M059J (cell line): ENCODE measurements at regions not wholly inside any gene's neighbourhood (a gene's known extent, or its start where the extent isn't known, plus 50 kb on each side); places are given as distances from the start of the nearest gene placed in this dataset.
"Not testable (repeated sequence)": the region's sequence is repeated elsewhere in the genome, so short reads cannot be mapped to it uniquely, and the experiment has no call there.

Experiments
- DNase-seq: peaks from one replicate; pipeline ENCODE4 v3.0.0-alpha.2; 2012; ENCODE audit warnings: low read depth

DNA sequence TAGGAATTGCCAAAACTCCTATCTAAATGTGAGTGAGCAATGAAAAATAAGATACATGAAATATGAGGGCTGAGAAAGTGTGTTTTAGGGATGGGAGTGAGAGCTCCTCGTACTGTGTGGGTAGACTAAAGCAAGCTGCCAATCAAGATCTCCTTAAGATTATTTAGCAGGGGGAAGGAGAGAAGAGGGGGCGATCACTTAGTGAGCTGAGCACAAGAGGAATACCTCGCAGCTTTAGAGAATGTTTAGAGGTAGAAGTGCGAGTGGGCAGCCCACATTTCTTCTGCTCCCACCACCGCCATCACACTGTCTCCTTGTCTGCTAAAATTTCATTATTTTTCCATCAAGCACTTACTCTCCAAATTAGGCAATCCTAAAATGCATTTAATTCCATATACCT lies 312.6 kb downstream of the ALDH8A1 start:
- DNase-seq = no peak

DNA sequence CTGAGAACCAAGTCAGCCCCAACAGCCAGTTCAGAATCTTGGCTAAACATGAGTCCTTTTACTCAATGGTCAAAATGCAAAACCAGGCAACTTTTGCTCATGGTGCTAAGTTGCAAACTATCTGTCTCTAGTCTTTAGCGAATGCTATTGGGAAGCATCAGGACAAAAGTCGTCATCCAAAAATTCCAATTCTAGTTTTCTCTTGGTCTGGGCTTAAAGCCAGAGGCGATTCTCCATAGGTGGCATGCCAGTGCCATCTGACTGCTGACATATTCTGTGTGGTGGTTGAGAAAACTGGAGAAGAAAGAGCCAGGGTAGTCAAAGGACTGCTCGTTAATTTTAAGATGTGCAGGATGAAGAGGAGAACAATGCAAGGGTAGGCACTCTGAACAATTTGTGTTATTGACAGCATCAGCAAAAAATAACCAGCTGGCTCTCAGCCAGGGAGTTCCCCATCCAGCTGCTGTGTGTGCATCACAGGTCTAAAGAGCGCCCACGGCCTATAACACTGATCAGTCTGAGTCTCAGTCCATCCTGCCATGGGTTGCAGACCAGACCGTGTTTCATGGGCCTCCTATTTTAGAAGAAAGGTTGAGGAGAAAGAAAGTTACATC lies 313.6 kb downstream of the ALDH8A1 start:
- no peak for DNase-seq

DNA sequence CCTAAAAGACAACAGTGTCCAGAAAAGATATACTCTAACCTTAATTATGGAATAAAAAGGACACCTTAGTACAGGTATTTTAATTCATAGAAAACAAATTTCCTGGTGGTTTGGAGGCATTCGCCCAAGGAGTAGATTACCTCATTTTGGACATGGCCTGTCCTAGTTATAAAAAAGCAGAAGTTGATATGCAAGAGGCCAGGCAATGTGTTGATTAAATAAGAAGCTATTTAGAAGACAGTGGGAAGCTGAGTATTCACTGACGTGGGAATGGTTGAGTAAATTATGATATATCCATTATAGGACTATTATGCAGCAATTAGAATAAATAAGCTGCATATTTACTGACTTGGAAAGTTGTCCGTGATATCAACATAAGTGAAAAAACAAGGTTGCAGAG lies 314.9 kb downstream of the ALDH8A1 start:
- DNase-seq = no peak

GRCh38 chr6:134634466-134634865 lies 315.4 kb downstream of the ALDH8A1 start:
- DNase-seq = no peak

DNA sequence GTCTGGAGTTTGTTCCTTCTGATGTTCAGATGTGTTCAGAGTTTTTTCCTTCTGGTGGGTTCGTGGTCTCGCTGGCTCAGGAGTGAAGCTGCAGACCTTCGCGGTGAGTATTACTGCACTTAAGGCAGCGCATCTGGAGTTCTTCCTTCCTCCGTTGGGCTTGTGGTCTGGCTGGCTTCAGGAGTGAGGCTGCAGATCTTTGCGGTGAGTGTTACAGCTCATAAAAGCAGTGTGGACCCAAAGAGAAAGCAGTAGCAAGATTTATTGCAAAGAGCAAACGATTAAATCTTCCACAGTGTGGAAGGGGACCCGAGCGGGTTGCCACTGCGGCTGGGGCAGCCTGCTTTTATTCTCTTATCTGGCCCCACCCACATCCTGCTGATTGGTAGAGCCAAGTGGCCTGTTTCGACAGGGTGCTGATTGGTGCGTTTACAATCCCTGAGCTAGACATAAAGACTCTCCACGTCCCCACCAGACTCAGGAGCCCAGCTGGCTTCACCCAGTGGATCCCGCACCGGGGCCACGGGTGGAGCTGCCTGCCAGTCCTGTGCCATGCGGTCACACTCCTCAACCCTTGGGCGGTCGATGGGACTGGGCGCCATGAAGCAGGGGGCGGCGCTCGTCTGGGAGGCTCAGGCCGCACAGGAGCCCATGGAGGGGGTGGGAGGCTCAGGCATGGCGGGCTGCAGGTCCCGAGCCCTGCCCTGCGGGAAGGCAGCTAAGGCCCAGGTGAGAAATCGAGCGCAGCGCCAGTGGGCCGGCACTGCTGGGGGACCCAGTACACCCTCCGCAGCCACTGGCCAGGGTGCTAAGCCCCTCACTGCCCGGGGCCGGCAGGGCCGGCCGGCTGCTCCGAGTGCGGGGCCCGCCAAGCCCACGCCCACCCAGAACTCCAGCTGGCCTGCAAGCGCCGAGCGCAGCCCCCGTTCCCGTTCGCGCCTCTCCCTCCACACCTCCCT lies 315.3 kb upstream of the SGK1 start:
- DNase-seq = peak; percentile 25

DNA sequence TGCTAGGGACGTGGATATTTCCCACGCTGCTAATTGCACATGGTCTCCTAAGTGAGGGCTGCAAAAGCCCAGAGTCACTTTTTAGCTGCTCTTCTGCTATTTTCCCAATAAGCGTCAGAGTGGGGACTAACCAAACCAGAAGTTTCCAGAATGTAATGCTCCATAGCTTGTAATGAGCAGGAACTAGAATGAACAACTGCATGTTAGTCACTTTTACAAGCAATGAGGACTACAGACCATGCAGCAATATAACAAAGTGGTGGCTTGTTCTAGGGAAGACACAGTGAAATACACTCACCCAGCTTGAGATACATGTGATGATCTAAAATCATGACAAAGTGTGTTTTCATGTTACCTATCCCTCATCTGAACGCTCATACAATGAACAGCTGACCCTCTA lies 314.1 kb upstream of the SGK1 start:
- DNase-seq = no peak

- DNase-seq = no peak
Measured at GRCh38 chr6:134631398-134631924, 313.5 kb upstream of the SGK1 start.

DNA sequence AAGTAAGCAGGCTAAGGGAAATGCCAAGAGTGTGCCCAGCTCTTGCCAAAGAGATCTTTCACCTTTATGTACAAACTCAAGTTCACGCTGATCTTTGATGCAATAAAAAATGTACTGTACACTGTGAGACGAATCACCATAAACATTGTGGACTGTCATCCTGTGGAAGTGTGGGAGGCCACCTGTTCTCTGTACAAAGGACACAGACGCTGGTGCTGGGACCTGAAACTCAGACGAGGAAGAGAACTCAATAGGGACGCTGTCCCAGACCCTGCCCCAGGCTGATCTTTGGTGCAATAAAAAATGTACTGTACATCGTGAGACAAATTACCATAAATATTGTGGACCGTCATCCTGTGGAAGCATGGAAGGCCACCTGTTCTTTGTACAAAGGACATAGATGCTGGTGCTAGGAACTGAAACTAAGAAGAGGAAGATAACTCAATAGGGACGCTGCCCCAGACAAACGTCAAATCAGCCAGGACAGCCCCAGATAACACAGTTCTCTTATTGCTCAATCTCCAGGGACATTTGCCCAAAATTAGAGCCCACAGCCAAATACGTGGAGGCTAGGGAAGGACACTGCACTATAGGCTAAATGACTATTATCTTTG lies 312.7 kb upstream of the SGK1 start:
- no peak for DNase-seq

- no peak for DNase-seq
Measured at GRCh38 chr6:134628154-134628553, 310.2 kb upstream of the SGK1 start.

DNA sequence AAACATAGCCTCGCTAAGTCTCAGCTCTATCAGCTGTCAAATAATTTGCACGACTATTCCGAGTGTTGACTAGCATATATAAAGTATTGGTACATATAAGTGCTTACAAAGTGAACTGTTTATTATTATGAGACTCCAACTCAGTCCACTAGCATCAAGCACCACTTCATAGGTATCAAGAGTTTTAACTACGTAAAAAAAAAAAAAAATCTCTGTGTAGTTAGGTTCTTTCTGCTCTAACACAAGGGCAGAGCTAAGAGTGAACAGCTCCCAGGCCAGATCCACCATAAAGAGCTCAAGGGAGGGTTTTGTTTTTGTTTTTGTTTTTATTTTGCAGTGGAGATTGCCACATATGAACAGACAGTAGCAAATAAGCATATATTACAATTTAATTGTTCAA lies 309.8 kb upstream of the SGK1 start:
- no peak for DNase-seq

- DNase-seq = no peak
Measured at GRCh38 chr6:134626589-134626988, 308.7 kb upstream of the SGK1 start.

DNA sequence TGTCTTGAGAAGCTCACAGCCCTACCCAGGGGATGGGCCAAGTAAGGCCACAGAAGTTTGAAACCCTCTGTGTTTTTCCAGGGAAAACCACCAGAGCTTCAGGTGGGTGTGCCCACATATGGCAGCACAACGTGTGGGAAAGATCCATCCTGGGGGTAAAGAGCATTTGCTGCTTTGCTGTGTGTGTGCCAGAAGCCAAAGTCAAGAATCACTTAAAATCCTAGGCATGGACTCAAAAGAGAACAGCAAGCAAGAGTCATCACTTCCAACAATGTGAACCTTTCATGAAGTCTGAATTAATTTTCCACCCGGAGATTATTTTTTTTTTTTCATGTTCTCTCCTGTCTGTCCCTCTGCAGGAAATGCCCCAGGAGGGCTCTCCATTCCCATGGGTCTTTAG lies 308.2 kb upstream of the SGK1 start:
- no peak for DNase-seq

- DNase-seq = no peak
Measured at GRCh38 chr6:134624781-134625180, 306.9 kb upstream of the SGK1 start.

DNA sequence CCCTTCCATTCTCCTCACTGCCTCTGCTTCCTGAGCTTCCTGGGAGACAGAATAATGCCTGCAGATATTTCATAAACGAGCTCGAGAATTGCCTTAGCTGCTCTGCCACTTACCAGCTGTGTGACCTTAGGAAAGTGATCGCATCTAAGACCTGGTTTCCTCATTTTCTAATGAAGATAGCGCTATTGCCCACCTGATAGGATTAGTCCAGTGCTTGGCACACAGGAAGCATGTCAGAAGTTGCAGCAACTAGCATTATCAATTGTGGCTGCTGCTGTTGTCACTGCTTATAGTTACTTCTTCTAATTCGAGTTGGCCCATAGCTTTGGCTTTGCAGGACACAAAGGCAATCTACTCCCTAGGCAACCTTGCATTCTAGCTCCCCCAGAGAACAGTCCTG lies 305.5 kb upstream of the SGK1 start:
- no peak for DNase-seq

- no peak for DNase-seq
Measured at GRCh38 chr6:134622382-134623173, 304.7 kb upstream of the SGK1 start.

DNA sequence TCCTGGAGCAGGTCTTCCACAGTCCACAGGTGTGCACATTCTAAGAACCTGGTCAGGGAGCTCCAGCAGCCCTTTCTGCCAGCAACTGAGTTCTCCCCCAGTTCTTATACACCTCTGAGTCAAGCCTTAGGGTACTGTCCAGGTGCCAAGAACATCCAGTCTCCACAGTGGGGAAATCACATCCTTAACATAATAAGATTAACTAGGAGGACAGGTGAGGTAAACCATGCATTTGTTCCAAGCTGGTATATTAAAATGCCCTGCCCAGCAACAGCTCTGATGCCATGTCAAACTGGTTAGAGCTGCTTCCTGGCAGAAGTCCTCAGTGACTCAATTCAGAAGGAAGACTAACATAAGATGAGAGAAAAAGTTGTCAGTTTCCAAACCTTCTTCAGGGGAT lies 303.9 kb upstream of the SGK1 start:
- DNase-seq = no peak

- peak; percentile 79 for DNase-seq
Measured at GRCh38 chr6:134619789-134620188, 301.9 kb upstream of the SGK1 start.

GRCh38 chr6:134619077-134619476 lies 301.2 kb upstream of the SGK1 start:
- no peak for DNase-seq

DNA sequence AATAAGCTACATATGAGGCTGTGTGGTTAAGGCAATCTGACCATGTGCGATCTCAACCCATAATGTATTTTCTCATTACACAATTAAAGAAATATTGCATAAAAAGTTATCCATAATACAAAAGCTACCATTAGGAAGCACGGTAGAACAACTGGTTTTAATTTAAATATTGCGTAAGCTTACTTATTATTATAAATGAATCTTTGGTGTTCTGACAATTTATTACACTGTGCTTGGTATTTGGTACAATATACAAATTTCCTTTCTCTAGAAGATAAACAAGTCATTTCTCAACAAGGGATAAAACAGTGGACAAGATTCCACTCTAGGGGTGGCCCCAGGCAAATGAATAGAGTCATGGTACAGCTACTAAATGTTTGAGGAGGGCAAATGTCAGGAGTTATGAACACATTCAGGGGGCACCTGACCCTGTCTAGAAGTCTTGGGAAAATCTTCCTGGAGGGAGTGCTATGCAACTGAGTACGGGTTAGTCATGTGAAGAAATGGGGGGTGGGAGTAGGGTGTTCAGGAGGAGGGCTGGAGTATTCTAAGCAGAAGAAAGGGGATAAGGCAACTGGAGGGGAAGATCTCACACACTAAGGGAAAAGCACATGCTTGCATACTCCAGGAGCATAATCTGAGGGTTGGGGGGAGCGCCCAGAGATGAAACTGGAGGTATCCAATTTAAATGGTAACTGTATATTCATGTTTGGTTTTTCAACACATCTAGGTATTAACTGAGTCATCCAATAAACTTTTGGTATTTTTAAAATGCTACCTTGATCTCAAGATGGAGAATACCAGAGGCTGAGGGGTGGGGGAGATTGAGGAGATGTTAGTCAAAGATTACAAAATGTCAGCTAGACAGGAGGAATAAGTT lies 296.9 kb upstream of the SGK1 start:
- DNase-seq = no peak

GRCh38 chr6:134612128-134612527 lies 294.2 kb upstream of the SGK1 start:
- not testable (repeated sequence) for DNase-seq

GRCh38 chr6:134610411-134610810 lies 292.5 kb upstream of the SGK1 start:
- DNase-seq = no peak
